ENCODE measurements at regions not wholly inside any gene's neighbourhood (a gene's known extent, or its start where the extent isn't known, plus 50 kb on each side); places are given as distances from the start of the nearest gene placed in this dataset.

DNA sequence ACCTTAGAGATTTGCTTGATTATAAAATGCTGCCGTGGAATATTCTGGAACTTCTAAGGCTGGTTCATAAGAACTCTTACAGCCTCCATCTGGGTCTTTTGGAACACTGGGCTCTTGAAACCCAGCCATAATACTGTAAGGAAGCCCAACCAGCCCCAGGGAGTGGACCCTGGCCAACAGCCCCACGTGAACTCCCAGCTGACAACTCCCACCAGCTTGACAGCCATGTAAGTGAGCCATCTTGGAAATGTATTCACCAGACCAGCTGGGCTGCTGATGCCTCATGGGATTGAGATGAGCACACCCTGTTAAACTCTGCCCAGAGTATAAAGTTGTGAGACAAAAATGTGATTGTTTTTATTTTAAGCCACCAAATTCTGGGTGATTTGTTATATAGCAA, 378.7 kb upstream of the RAG2 start:
- POLR2A ChIA-PET: interaction anchor here (0.6 kb wide), 1 partner anchor 22 kb away, joined by 4 read pairs; no protein-coding TSS in a partner anchor
- Histone ChIP-seq H3K4me2 (ENCODE audit: low read length) (no peak overlapping the region), H3K36me3 (ENCODE audit: insufficient read depth, low read length) (no peaks in the 10 kb centered on the region), H3K9me2 (ENCODE audit: insufficient read depth, low read length) (no peaks in the 10 kb centered on the region), H2AFZ (ENCODE audit: low read length) (no peak overlapping the region), H3K27ac (ENCODE audit: low read depth, low read length, poor library complexity, severe bottlenecking) (no peak overlapping the region), H4K20me1 (ENCODE audit: insufficient read depth, low read length) (no peaks in the 10 kb centered on the region), H3K4me3 (ENCODE audit: low read depth, low read length, poor library complexity, severe bottlenecking) (no peak overlapping the region), H3K79me2 (ENCODE audit: insufficient read depth, low read depth, low read length) (no peaks in the 10 kb centered on the region), H3K9me3 (ENCODE audit: low read length) (no peaks in the 10 kb centered on the region), H3K4me1 (ENCODE audit: insufficient read depth, low read length, poor library complexity, severe bottlenecking) (no peaks in the 10 kb centered on the region)
- TF ChIP-seq EZH2phosphoT487 (IDR thresholded peaks at IDR 0.05; ENCODE audit: borderline replicate concordance, low read depth, low read length): no peak
- TF ChIP-seq, protein P1, sequence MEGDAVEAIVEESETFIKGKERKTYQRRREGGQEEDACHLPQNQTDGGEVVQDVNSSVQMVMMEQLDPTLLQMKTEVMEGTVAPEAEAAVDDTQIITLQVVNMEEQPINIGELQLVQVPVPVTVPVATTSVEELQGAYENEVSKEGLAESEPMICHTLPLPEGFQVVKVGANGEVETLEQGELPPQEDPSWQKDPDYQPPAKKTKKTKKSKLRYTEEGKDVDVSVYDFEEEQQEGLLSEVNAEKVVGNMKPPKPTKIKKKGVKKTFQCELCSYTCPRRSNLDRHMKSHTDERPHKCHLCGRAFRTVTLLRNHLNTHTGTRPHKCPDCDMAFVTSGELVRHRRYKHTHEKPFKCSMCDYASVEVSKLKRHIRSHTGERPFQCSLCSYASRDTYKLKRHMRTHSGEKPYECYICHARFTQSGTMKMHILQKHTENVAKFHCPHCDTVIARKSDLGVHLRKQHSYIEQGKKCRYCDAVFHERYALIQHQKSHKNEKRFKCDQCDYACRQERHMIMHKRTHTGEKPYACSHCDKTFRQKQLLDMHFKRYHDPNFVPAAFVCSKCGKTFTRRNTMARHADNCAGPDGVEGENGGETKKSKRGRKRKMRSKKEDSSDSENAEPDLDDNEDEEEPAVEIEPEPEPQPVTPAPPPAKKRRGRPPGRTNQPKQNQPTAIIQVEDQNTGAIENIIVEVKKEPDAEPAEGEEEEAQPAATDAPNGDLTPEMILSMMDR (conservative IDR thresholded peaks at IDR 0.05; ENCODE audit: low read length): no peak
- intact Hi-C loops (cut with micrococcal nuclease; ENCODE audit: unreplicated experiment): no loop called here
- no TSS peak for BruUV-seq (replicated peaks)
- no peak for DNase-seq (ENCODE audit: low spot score)
- CTCF ChIA-PET (ENCODE audit: unreplicated experiment): no interaction called here

- no peak for DNase-seq (ENCODE audit: low spot score)
- TF ChIP-seq EZH2phosphoT487 (IDR thresholded peaks at IDR 0.05; ENCODE audit: borderline replicate concordance, low read depth, low read length): no peak
- TF ChIP-seq, protein P1 (conservative IDR thresholded peaks at IDR 0.05; ENCODE audit: low read length): no peak
- no peak overlapping the region for H3K4me3 ChIP-seq (ENCODE audit: low read depth, low read length, poor library complexity, severe bottlenecking)
- no peaks in the 10 kb centered on the region for H3K9me3 ChIP-seq (ENCODE audit: low read length)
- H3K4me1 ChIP-seq (ENCODE audit: insufficient read depth, low read length, poor library complexity, severe bottlenecking): no peaks in the 10 kb centered on the region
- POLR2A ChIA-PET: no interaction called here
- no TSS peak for BruUV-seq (replicated peaks)
- H2AFZ ChIP-seq (ENCODE audit: low read length): no peak overlapping the region
- H3K27ac ChIP-seq (ENCODE audit: low read depth, low read length, poor library complexity, severe bottlenecking): no peak overlapping the region
- no peaks in the 10 kb centered on the region for H3K79me2 ChIP-seq (ENCODE audit: insufficient read depth, low read depth, low read length)
- no peaks in the 10 kb centered on the region for H3K36me3 ChIP-seq (ENCODE audit: insufficient read depth, low read length)
- CTCF ChIA-PET (ENCODE audit: unreplicated experiment): no interaction called here
- H4K20me1 ChIP-seq (ENCODE audit: insufficient read depth, low read length): no peaks in the 10 kb centered on the region
- H3K9me2 ChIP-seq (ENCODE audit: insufficient read depth, low read length): no peaks in the 10 kb centered on the region
- H3K4me2 ChIP-seq (ENCODE audit: low read length): no peak overlapping the region
- intact Hi-C loops (cut with micrococcal nuclease; ENCODE audit: unreplicated experiment): no loop called here
Measured at GRCh38 chr11:36974771-36975170, 376.7 kb upstream of the RAG2 start.

- CTCF ChIA-PET (ENCODE audit: unreplicated experiment): no interaction called here
- intact Hi-C loops (cut with micrococcal nuclease; ENCODE audit: unreplicated experiment): loop anchor here (1.0 kb wide), 1 partner anchor 35 kb away; no protein-coding TSS in a partner anchor
- H3K79me2 ChIP-seq (ENCODE audit: insufficient read depth, low read depth, low read length): no peaks in the 10 kb centered on the region
- no peak overlapping the region for H2AFZ ChIP-seq (ENCODE audit: low read length)
- no peaks in the 10 kb centered on the region for H3K4me1 ChIP-seq (ENCODE audit: insufficient read depth, low read length, poor library complexity, severe bottlenecking)
- H4K20me1 ChIP-seq (ENCODE audit: insufficient read depth, low read length): no peaks in the 10 kb centered on the region
- H3K9me3 ChIP-seq (ENCODE audit: low read length): no peaks in the 10 kb centered on the region
- no peak overlapping the region for H3K27ac ChIP-seq (ENCODE audit: low read depth, low read length, poor library complexity, severe bottlenecking)
- no peak overlapping the region for H3K4me3 ChIP-seq (ENCODE audit: low read depth, low read length, poor library complexity, severe bottlenecking)
- POLR2A ChIA-PET: no interaction called here
- H3K9me2 ChIP-seq (ENCODE audit: insufficient read depth, low read length): no peaks in the 10 kb centered on the region
- BruUV-seq (replicated peaks): no TSS peak
- no peak overlapping the region for H3K4me2 ChIP-seq (ENCODE audit: low read length)
- H3K36me3 ChIP-seq (ENCODE audit: insufficient read depth, low read length): no peaks in the 10 kb centered on the region
- TF ChIP-seq, protein P1 (conservative IDR thresholded peaks at IDR 0.05; ENCODE audit: low read length): no peak
- TF ChIP-seq EZH2phosphoT487 (IDR thresholded peaks at IDR 0.05; ENCODE audit: borderline replicate concordance, low read depth, low read length): no peak
- DNase-seq (ENCODE audit: low spot score): no peak
Measured at GRCh38 chr11:36953976-36954375, 355.9 kb upstream of the RAG2 start.

Measured in OCI-LY7 (cell line).